ENCODE measurements at regions not wholly inside any gene's neighbourhood (a gene's known extent, or its start where the extent isn't known, plus 50 kb on each side); places are given as distances from the start of the nearest gene placed in this dataset.
A peak's percentile ranks its signal among the peaks of the same experiment; 100 is the strongest.
"Not testable (repeated sequence)": the region's sequence is repeated elsewhere in the genome, so short reads cannot be mapped to it uniquely, and the experiment has no call there.

DNA sequence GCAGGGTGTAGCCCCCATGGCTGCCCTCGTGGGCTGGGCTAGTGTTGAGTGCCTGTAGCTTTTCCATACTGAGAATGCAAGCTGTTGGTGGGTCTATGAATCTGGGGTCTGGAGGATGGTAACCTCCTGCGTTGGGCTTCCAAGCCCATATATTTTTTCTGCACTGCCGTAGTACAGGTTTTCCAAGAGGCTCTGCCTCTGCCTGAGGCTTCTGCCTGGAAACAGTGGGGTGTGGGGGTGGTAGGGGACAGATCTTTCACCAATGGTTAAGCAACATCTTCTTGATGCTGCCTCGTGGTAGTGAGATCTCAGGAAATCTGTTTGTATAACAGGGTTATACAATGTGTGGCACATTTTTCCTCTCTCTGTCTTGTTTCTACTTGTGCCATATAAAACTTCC is 189.0 kb upstream of the ZNF519 start:
- not testable (repeated sequence) for DNase-seq

DNA sequence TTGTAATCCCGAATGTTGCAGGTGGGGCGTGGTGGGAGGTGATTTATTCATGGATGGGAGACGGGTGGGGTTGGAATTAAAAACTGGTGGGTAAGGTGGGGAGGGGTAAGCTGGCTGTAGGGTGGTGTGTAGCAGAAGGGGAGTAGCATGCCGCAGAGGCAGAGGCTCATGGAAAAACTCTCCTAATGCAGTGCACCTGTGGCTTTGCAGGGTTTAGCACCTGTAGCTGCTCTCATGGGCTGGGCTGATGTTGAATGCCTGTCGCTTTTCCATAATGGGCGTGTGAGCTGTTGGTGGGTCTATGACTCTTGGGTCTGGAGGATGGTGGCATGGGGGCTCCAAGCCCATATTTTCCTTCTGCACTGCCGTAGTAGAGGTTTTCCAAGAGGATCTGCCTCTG is 169.0 kb upstream of the ZNF519 start:
- DNase-seq, result not testable (repeated sequence)

DNA sequence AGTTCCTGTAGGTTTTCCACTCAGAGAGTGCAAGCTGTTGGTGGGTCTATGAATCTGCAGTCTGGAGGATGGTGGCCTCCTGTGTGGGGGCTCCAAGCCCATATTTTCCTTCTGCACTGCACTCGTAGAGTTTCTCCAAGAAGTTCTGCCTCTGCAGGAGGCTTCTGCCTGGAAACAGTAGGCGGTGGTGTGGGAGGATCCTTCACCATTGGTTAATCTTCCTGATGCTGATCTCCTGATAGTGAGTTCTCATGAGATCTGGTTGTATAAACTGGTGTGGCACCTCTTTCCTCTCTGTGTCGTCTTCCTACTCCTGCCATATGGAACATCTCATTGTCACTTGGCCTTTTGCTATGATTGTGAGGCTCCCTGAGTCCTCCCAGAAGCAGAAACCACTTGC is 162.8 kb upstream of the ZNF519 start:
- not testable (repeated sequence) for DNase-seq

DNA sequence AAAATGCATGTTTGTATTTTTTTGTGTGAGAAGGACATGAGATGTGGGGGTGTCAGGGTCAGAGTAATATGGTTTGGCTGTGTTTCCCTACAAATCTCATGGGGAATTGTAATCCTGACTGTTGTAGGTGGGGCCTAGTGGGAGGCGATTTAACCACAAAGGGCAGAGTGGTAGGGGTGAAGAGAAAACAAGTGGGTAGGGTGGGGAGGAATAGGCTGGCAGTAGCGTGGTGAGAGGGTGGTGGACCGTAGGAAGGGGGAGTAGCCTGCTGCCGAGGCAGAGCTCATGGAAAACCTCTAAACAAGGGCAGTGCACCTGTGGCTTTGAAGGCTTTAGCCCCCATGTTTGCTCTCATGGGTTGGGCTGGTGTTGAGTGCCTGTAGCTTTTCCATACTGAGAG is 152.8 kb upstream of the ZNF519 start:
- DNase-seq, result no peak

DNA sequence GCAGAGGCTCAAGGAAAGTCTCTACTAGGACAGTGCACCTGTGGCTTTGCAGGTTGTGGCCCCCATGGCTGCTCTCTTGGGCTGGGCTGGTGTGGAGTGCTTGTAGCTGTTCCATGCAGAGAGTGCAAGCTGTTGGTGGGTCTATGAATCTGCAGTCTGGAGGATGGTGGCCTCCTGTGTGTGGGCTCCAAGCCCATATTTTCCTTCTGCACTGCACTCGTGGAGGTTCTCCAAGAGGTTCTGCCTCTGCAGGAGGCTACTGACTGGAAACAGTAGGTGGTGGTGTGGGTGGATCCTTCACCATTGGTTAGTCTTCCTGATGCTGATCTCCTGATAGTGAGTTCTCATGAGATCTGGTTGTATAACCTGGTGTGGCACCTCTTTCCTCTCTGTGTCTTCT is 143.2 kb upstream of the ZNF519 start:
- not testable (repeated sequence) for DNase-seq

DNA sequence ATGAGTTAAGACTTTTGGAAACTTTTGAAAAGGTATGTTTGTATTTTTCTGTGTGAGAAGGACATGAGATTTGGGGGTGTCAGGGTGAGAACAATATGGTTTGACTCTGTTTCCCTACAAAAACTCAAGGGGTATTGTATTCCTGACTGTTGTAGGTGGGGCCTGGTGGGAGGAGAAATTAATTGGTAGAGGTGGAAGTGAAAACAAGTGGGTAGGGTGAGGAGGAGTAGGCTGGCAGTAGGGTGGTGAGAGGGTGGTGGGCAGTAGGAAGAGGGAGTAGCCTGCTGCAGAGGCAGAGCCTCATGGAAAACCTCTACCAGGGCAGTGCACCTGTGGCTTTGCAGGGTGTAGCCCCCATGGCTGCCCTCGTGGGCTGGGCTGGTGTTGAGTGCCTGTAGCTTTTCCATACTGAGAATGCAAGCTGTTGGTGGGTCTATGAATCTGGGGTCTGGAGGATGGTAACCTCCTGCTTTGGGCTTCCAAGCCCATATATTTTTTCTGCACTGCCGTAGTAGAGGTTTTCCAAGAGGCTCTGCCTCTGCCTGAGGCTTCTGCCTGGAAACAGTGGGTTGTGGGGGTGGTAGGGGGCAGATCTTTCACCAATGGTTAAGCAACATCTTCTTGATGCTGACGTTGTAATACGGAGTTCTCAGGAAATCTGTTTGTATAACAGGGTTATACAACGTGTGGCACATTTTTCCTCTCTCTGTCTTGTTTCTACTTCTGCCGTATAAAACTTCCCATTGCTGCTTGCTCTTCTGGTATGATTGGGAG is 133.6 kb upstream of the ZNF519 start:
- not testable (repeated sequence) for DNase-seq

DNA sequence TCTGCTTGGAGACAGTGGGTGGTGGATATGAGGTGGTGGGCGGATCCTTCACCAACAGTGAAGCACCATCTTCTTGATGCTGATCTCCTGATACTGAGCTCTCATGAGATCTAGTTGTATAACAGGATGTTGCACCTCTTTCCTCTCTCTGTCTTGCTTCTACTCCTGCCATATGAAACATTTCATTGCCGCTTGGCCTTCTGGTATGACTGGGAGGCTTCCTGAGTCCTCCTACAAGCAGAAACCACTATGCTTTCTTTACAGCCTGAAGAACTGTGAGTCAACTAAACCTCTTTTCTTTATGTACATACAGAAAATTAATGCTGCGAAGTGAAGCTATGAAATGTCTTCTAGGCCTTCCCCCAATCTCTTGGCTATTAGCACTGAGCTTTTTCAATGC is 130.6 kb upstream of the ZNF519 start:
- not testable (repeated sequence) for DNase-seq

DNA sequence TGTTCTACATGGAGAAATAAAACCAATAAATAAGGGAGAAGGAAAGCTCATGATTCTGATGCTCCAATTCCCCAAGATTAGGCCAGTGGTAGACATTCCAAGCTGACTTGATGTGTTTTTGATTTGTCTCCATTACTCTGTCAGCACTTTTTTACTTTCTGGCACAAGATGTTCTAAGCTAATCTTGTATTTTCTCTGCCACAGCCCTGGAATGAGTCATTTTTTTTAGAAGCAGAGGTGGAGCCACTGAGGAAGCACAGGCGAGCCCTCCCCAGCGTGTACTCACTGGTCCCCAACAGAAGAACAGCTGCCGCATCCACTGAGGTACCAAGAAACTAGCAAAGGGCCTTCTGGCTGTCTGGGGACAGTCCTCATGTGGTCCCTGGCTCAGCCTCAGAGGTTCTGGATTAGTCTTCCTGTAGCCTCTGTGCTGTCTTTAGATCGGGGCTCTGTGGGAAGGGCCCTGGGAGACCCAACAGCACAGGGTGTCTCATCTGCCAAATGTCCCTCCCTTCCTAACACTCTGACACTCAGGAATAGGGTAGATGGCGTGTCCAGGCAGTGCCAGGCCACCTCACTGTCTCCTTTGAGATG is 117.9 kb upstream of the ZNF519 start:
- DNase-seq, result not testable (repeated sequence)

DNA sequence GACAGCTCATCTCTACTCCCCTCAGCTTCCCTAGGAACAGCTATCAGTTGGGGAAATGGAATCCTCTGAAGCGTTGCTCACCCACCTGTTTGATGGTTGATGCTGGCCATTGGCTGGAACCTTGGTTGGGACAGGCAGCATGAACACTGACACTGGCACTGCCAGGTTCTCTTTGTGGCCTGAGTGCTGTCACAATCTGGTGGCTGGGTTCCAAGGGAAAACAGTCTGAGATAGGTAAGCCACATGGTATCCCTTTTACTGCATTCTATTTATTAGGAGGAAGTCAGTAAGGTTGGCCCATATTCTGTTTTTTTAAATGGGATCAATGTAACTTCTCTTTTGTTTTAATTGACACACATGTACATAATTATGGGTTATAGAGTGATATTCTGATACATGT is 107.0 kb upstream of the ZNF519 start:
- DNase-seq, result not testable (repeated sequence)

DNA sequence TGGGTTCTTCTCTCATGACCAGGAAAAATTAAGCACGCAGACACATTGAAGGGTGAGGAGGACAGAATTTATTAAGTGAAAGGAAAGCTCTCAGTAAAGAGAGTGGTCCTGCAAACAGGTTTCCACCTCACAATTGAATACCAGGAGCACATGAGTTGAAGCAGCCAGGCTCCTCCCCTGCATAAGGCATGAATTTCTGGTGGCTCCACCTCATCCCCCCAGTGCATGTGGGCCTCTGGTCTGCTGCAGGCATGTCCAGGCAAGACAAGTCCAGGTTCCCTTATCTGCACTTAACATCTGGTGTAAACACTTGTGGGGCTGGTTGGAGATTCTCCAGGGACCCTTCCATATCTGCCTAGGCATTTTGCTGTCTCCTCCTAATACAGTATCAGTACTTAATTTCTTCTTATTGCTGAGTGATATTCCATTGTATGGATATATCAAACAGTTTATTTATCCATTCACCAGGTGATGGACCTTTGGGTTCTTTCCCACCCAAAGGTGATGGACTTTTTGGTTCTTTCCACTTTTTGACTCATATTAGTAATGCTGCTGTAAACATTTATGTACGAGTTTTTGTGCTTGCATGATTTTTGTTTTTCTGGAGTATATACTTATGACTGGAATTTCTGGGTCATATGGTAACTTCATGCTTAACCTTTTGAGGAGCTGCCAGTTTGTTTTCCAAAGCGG is 104.3 kb upstream of the ZNF519 start:
- DNase-seq, result not testable (repeated sequence)

DNA sequence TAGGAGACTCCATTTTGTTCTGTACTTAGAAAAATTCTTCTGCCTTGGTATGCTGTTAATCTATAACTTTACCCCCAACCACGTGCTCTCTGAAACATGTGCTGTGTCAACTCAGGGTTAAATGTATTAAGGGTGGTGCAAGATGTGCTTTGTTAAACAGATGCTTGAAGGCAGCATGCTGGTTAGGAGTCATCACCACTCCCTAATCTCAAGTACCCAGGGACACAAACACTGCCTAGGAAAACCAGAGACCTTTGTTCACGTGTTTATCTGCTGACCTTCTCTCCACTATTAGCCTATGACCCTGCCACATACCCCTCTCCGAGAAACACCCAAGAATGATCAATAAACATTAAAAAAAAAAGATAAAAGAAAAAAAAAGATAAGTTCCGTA is 93.0 kb upstream of the ZNF519 start:
- not testable (repeated sequence) for DNase-seq

DNA sequence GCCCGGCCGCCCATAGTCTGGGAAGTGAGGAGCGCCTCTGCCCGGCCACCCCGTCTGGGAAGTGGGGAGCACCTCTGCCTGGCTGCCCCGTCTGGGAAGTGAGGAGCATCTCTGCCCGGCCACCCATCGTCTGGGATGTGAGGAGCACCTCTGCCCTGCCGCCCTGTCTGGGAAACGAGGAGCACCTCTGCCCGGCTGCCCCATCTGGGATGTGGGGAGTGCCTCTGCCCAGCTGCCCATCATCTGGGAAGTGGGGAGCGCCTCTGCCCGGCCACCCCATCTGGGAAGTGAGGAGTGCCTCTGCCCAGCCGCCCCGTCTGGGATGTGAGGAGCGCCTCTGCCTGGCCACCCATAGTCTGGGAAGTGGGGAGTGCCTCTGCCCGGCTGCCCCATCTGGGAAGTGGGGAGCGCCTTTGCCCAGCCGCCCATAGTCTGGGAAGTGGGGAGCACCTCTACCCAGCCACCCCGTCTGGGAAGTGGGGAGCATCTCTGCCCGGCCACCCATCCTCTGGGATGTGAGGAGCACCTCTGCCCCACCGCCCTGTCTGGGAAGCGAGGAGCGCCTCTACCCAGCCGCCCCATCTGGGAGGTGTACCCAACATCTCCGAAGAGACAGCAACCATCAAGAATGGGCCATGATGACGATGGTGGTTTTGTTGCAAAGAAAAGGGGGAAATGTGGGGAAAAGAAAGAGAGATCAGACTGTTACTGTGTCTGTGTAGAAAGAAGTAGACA is 92.5 kb upstream of the ZNF519 start:
- DNase-seq, result not testable (repeated sequence)

DNA sequence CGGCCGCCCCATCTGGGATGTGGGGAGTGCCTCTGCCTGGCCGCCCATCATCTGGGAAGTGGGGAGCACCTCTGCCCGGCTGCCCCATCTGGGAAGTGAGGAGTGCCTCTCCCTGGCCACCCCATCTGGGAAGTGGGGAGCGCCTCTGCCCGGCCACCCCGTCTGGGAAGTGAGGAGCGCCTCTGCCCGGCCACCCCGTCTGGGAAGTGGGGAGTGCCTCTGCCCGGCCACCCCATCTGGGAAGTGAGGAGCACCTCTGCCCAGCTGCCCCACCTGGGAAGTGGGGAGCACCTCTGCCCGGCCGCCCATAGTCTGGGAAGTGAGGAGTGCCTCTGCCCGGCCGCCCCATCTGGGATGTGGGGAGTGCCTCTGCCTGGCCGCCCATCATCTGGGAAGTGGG is 91.7 kb upstream of the ZNF519 start:
- not testable (repeated sequence) for DNase-seq

DNA sequence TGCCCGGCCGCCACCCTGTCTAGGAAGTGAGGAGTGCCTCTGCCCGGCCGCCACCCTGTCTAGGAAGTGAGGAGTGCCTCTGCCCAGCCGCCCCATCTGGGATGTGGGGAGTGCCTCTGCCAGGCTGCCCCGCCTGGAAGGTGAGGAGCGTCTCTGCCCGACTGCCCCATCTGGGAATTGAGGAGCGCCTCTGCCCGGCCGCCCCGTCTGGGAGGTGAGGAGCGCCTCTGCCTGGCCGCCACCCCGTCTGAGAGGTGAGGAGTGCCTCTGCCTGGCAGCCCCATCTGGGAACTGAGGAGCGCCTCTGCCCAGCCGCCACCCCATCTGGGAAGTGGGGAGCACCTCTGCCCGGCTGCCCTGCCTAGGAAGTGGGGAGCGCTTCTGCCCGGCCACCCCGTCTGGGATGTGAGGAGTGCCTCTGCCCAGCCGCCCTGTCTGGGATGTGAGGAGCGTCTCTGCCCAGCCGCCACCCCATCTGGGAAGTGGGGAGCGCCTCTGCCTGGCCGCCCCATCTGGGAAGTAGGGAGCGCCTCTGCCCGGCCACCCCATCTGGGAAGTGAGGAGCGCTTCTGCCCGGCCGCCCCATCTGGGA is 91.1 kb upstream of the ZNF519 start:
- not testable (repeated sequence) for DNase-seq

DNA sequence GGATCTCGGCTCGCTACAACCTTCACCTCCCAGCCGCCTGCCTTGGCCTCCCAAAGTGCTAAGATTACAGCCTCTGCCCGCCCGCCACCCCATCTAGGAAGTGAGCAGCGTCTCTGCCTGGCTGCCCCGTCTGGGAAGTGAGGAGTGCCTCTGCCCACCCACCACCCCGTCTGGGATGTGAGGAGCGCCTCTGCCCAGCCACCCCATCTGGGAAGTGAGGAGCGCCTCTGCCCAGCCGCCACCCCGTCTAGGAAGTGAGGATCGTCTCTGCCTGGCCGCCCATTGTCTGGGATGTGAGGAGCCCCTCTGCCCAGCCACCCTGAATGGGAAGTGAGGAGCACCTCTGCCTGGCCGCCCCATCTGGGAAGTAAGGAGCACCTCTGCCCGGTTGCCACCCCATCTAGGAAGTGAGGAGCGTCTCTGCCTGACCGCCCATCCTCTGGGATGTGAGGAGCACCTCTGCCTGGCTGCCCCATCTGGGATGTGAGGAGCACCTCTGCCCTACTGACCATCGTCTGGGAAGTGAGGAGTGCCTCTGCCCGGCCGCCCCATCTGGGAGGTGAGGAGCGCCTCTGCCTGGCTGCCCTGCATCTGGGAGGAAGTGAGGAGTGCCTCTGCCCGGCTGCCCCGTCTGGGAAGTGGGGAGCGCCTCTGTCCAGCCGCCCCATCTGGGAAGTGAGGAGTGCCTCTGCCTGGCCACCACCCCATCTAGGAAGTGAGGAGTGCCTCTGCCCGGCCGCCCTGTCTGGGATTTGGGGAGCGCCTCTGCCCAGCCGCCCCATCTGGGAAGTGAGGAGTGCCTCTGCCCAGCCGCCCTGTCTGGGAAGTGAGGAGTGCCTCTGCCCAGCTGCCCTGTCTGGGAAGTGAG is 90.4 kb upstream of the ZNF519 start:
- DNase-seq, result not testable (repeated sequence)

DNA sequence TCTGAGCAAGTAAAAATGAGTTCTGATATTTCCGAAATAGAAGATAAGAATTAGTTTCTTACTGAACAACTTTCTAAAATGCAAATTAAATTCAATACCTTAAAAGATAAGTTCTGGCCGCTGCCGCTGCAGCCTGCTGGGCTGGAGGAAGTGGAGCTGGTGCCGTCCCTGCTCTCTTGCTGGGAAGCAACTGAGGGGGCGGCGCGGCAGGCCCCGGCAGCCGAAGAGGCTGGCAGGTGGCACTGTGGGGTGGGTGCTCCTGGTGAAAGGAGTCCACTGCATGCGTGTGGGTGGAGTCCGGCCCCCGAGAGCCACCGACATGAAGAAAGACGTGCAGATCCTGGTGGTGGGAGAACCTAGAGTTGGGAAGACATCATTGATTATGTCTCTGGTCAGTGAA is 89.5 kb upstream of the ZNF519 start:
- no peak for DNase-seq

DNA sequence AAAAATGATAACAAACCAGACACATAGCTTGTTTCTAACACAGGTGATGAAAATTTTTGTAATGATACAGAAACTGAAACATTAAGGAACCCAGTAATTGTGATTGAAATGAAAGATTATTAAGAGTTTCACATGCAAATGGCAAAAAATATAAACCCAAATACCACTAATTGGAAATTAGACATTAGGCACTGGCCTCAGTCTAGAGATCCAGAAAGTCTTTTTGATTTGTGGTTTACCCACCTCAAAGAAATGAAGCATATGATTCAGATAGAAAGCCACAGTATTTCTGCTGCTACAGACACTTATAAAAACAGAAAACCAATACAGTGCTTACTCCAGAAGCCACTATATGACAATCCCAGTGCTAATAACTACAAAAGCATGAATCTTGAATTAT is 83.7 kb upstream of the ZNF519 start:
- DNase-seq, result not testable (repeated sequence)

DNA sequence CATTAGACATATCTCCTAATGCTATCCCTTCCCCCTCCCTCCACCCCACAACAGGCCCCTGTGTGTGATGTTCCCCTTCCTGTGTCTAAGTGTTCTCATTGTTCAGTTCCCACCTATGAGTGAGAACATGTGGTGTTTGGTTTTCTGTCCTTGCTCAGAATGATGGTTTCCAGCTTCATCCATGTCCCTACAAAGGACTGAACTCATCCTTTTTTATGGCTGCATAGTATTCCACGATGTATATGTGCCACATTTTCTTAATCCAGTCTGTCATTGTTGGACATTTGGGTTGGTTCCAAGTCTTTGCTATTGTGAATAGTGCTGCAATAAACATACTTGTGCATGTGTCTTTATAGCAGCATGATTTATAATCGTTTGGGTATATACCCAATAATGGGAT is 71.2 kb upstream of the ZNF519 start:
- DNase-seq, result not testable (repeated sequence)

DNA sequence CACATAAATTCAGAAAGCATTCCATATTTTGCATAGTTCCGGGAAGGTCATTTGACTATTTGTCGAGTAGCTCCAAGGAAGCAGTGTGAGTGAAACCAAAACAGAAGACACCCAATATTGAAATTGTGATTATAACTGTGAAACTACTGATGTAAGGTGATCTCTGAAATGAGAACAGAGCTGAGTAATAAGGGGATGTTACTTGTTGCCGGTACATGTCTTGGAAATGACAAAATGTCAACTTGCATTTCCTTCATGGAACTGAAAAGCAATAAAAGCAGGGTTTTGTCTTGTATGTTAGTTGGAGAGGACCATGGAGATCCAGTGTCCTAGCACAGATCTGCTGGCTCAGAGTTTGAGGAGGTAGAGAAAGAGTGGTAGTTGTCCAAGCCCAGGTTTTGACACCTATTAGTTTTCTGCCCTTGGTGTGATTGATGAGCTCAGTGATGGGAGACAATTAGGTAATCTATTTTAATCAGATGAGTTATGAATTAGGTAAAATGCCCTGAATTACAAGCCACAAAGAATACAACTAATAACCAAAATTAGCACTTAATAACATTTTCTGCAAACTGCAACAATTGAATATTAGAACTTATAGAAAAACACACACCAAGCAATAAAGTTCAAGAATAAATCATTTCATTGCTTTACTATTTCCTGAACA is 58.7 kb upstream of the ZNF519 start:
- DNase-seq, result not testable (repeated sequence)

DNA sequence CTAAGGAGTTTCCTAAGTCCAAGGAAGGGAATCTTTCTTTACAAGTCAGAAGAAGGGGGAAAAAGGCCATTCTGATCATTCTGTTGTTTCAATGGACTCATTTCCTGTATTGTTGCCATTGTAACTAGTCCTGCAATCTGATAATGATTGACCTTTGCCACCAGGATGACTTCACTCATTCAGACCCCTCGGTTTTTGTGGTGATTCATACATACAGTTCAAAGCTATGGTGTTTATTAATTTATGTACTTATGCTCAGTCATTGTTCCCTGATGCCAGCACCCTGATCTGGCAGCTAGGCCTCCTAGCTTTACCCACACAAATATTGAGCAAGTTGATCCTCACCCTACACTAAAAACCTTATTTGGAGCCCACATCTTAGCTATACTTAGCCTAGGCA is 57.6 kb upstream of the ZNF519 start:
- DNase-seq, result peak; percentile 6

Measured in fibroblast of skin of abdomen (primary cell).